ENCODE measurements at regions not wholly inside any gene's neighbourhood (a gene's known extent, or its start where the extent isn't known, plus 50 kb on each side); places are given as distances from the start of the nearest gene placed in this dataset.
"Not testable (repeated sequence)": the region's sequence is repeated elsewhere in the genome, so short reads cannot be mapped to it uniquely, and the experiment has no call there.

DNA sequence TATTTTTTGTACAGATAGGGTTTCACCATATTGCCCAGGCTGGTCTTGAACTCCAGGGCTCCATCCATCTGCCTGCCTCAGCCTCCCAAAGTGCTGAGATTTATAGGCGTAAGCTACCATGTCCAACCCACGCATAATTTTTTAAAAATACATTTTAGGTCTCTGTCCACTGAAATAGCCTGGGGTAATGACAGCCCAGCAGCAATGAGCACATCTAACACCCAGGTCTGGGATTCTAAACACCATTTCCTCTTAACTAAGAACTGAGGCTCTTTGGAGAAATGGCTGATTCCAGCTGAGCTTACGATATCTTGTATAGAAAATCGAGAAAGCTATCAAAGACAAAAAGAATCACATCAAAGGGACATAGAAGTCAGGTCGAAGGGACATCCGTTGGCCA, 245.3 kb downstream of the PARN start:
- DNase-seq (ENCODE audit: low spot score): no peak

DNA sequence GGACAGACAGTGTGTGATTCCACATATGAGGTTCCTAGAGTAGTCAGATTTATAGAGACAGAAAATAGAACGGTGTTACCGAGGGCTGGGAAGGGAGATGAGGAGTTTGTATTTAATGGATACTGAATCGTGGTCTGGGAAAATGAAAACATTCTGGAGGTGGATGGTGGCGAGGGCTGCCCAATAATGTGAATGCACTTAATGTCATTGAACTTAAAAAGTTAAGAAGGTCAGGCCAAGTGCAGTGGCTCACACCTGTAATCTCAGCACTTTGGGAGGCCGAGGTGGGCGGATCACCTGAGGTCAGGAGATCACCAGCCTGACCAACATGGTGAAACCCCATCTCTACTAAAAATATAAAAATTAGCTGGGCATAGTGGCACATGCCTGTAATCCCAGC, 246.2 kb downstream of the PARN start:
- not testable (repeated sequence) for DNase-seq (ENCODE audit: low spot score)

DNA sequence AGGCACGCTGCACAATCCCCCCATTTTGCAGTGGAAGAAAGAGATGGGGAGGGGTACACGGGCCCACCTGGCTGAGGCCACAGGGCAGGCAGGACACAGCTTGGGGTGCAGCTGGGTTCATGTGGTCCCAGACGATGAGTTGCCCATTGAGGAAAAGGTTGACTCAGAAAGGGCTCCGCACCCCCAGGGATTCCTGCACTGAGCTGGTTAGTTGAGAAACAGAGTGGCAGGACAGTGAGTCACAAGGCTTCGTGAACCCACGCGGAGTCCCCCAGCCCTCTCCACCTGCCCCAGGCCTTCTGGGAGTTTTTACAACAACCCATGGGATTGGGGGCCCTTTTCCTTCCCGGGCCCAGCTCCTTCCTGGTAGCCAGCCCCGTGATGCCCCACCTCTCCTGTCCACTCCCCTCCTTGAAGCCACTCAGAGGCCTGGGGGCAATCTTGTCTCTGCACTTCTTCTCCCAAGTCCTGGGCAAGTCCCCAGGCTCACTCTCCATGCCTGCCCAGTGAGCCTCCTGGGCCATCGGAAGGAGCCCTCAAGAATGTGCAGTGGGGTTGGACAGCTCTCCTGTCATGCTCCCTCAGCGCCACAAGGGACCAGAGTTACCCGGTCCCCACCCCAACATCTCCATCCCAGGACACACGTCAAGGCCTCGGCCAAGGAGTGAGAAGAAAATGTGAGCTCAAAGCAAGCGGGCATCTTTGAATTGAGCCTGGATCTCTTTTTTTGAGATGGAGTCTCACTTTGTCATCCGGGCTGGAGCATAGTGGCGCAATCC, 251.2 kb downstream of the PARN start:
- DNase-seq (ENCODE audit: low spot score): no peak

DNA sequence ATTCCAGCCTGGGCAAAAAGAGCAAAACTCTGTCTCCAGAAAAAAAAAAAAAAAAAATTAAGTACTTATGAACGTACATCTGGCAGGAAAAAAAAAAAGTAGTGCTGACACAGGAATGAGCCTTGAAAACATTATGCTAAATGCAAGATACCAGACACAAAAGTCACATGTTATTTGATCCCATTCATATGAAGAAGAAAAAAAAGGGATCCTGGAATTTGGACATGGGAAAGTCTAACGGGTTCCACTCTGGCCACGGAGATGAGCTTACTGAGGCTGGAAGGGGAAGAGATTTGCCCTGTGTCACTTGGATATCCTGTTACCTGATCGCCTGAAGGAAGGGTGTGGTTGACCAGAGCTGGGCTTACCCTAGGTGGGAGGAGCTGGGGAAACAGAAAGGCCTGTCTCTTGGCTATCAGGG, 251.9 kb downstream of the PARN start:
- DNase-seq (ENCODE audit: low spot score): no peak

DNA sequence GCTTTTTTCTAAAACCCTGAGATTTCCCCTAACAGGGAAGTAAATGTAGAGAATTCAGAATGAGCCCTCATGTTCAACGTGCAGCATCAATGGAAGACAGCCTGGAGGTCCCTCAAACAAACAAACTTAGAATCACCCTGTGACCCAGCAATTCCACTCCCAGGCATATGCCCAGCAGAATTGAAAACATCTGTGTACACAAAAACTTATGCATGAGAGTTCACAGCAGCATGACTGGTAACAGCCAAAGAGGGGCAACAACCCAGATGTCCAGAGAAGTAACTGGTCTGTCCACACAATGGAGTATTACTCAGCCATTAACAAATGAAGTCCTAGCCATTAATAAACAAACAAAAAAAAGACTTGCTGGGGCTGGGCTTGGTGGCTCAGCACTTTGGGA, 252.7 kb downstream of the PARN start:
- DNase-seq (ENCODE audit: low spot score): no peak

DNA sequence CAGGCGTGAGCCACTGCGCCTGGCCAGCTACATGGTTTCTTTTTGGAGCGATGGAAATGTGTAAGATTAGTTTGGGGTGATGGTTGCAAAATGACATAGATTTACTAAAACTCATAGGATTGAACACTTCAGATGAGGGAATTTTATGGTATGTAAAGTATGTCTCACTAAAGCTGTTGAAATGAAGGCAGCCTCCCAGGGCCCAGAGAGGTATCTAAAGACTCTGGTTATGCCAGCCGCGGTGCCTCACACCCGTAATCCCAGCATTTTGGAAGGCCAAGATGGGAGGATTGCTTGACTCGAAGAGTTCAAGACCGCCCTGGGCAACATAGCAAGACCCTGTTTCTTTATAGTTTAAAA, 254.9 kb downstream of the PARN start:
- no peak for DNase-seq (ENCODE audit: low spot score)

DNA sequence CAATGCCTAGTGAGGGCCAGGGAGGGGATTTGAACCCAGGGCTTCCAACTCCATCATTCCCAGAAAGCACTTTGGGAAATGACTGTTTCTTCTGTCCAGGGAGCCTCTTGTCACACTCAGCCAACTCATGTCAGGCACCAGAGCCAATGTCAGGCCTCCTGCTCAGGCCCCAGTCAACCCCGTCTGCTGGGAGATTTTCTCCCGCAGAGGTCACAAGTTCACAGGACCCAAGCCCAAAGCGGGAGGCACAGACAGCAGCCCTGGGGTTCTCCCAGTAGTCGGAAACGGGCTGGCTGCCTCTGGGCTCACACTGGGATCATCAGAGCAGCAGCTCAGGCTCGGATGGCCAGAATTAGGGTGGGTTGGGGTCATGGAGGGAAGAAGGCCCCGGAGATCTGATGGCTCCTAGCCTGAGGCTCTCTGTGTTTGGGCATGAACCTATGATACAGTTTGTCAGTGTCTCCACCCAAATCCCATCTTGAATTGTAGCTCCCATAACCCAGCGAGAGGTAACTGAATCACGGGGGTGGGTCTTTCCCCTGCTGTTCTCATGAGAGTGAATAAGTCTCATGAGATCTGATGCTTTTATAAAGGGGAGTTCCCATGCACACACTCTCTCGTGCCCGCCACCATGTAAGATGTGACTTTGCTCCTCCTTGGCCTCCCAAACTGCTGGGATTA, 255.5 kb downstream of the PARN start:
- no peak for DNase-seq (ENCODE audit: low spot score)

DNA sequence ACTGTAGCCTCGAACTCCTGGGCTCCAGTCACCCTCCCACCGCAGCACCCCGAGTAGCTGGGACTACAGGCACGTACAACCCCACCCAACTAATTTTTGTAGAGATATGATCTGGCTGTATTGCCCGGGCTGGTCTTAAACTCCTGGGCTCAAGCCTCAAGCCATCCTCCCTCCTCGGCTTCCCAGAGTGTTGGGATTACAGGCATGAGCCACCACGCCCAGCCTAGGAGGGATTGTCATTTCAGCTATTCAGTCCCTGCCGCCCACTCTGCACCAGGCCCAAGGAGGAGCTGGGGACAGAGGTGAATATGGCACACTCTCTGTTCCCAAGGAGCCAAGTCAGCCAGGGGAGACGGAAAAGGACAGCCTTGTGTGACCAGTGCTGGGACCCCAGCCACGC, 256.2 kb downstream of the PARN start:
- DNase-seq (ENCODE audit: low spot score): no peak

DNA sequence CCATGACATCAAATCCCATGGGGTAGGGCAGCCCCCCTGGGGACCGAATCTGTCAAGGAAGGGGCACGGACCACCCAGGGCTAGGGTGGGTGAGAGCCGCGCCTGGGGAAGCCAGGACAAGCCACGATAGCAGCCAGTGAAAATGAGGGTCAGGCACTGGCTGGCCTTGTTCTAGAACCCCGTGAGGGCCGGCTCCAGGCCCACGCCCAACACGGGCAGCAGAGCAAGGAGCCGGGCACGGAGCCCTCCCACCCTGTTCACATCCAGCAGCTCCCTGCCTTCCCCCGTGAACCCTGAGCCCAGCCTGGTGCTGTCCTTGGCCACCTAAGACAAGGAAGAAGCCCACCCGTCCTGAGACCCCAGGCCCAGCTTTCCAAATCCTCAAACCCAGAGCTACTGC, 256.7 kb downstream of the PARN start:
- no peak for DNase-seq (ENCODE audit: low spot score)

DNA sequence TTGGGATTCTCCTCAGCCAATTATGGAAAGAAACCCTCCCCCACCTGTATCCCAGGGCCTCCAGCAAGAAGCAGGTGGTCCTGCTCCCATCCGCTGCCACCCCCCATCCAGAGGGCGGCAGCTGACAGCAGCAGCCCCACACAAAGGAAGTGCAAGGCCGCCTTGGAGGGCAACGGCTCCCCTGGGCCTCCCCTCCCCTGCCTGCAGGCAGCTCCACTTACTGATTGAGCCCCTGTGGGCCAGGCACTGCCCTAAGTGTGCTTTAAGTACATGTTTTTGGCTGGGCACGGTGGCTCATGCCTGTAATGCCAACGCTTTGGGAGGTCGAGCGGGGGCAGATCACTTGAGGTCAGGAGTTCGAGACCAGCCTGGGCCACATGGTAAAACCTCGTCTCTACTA, 257.6 kb downstream of the PARN start:
- no peak for DNase-seq (ENCODE audit: low spot score)

DNA sequence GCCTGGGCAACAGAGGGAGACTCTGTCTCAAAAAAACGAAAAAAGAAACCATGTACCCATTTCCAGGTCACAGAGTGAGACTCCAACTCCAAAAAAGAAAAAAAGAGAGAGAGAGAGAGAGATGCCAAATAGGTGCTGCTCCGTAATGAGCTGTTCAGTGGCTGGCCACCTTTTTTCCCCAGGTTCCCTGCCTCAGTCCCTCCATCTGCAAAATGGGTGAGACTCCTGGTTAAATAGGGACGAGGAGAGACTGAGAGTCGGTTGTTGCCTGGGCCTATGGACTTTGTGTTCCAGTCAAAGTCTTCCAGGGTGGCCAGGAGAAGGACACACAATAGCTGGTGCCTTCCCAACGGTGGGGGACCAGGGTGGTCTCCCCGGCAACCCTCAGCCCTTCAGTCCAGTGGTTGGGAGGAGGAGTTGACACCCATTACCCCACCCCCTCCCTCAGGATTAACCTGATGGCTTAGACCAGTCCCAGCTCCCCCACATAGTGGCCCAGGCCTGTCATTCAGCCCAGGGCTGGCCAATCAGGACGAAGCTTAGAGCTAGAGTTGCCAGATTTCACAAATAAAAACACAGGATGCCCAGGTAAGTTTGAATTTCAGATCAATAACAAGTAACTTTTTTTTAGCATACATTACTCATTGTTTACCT, 258.2 kb downstream of the PARN start:
- no peak for DNase-seq (ENCODE audit: low spot score)

DNA sequence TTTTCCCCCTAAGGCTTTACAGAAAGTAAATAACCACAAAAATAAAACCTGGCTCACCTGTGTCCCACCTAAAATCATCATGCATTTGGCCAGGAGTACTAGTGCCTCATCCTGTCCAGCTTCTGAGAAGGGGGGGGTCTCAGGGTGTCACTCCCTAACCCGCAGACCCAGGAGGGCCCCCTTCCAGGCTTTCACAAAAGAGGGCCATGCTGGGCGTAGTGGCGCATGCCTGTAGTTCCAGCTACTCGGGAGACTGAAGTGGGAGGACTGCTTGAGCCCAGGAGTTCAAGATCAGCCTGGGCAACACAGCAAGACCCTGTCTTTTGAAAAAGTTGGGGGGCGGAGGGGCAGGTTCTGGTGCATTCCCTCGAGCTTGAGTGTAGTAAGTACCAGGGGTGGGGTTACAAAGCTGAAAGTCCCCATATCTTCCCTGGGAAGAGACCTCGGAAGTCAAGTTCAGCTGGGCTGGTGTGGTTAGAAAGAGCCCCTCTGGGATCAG, 259.3 kb downstream of the PARN start:
- no peak for DNase-seq (ENCODE audit: low spot score)

DNA sequence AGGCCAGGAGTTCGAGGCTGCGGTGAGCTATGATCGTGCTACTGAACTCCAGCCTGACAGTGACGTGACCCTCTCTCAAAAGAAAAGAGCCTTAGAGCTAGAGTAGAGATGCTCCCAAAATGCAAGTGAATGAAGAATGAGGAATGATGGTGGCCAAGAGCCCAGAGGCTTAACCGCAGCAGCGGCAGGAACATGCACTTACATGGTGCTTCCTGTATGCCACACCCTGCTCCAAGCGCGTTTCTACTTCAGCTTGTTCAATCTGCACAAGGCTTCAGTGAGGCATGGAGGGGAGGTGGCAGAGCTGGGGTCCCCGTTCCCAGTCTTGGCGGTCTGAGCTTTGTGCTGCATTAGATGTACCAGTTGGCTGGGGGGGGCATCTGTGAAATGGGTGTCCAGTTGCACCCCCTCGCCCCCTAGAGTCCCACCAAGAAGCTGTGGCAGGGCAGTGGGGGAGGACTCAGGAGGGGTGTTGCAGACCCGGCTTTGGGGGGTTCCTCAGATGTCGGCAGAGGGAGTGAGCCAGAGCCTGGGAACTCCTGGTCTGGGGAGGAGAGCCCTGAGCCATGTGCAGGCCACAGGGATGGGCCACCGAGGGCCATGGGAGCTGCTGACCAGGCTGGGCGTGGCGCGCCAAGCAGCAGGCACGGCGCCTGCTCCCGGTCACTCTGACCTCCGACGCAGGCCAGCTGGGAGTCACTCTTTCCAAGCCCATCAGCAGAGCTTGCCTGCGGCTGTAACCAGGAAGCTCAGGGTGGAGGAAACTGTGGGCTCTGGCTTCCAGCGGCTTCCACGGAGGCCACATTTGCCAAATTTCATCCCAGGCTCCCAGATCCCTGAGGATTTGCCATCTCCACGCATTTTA, 260.1 kb downstream of the PARN start:
- DNase-seq (ENCODE audit: low spot score): no peak

DNA sequence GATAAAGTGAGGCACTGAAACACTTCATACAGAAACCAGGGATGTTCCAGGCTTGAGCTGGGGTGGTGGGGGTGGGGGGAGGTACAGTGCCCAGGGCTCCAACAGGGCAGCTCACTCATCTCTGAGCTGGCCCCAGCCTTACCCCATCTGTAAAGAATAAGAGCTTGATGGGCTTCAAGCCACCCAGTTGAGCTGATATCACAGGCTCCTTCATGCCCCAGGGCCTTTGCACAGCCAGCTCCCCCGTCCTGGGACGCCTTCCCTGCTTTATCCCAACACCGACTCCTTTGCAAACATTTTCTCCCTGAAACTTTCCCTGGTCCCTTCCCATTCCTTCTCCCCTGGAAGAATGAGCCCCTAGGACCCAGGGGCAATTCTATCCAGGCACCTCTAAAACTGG, 261.7 kb downstream of the PARN start:
- no peak for DNase-seq (ENCODE audit: low spot score)

DNA sequence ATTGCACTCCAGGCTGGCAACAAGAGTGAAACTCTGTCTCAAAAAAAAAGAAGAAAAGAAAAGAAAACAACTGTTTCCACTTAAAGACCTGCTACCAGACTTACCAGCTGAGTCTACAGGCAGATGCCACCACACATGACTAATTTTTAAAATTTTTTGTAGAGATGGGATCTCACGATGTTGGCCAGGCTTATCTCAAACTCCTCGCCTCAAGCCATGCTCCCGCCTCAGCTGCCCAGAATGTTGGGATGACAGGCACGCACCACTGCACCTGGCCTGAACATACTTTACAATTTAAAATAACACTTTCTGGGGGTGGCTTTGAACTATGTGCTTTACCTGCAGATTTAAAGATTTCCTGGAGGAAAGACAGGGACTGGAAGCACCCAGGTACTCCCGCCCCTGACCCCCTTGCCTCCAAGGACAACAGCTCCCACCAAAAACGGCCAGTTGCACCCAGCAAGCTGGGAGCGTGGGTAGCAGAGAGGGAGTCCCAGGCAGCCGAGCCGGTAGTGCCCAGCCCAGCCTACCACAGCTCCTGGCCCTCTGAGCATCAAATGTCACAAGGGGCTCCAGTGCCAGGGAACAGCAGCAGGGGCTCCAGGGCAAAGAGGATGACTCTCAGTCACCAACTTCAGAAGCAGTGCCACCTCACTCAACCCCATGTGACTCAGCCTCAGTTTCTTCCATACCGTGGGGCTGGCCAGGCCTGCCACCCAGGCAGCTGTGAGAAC, 262.9 kb downstream of the PARN start:
- DNase-seq (ENCODE audit: low spot score): no peak

DNA sequence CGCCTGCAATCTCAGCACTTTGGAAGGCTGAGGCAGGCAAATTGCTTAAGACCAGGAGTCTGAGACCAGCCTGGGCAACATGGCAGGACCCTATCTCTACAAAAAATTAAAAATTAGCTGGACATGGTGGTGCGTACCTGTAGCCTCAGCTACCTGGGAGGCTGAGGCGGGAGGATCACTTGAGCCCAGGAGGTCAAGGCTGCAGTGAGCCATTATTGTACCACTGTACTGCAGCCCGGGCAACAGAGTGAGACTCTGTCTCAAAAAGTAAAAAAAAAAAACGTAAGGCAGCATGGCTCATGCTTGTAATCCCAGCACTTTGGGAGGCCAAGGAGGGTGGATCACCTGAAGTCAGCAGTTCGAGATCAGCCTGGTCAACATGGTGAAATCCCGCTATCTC, 263.6 kb downstream of the PARN start:
- DNase-seq (ENCODE audit: low spot score): no peak

DNA sequence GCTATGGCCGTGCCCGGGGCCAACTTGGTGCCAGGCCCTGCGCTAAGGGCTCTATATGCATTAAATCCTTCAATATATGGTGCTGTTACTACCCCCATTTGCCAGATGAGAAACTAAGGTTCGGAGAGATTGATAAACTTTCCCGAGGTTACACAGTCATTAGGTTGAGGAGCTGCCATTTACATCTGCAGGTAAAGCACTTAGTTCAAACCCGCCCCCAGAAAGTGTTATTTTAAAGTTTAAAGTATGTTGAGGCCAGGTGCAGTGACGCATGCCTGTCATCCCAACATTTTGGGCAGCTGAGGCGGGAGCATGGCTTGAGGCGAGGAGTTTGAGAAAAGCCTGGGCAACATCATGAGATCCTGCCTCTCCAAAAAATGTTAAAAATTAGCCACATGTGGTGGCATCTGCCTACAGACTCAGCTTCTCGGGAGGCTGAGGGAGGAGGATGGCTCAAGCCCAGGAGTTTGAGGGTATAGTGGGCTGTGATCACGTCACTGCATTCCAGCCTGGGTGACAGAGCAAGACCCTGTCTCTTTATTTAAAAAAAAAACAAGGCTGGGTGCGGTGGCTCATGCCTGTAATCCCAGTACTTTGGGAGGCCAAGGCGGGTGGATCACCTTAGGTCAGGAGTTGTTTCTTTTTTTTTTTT, 264.7 kb downstream of the PARN start:
- no peak for DNase-seq (ENCODE audit: low spot score)

DNA sequence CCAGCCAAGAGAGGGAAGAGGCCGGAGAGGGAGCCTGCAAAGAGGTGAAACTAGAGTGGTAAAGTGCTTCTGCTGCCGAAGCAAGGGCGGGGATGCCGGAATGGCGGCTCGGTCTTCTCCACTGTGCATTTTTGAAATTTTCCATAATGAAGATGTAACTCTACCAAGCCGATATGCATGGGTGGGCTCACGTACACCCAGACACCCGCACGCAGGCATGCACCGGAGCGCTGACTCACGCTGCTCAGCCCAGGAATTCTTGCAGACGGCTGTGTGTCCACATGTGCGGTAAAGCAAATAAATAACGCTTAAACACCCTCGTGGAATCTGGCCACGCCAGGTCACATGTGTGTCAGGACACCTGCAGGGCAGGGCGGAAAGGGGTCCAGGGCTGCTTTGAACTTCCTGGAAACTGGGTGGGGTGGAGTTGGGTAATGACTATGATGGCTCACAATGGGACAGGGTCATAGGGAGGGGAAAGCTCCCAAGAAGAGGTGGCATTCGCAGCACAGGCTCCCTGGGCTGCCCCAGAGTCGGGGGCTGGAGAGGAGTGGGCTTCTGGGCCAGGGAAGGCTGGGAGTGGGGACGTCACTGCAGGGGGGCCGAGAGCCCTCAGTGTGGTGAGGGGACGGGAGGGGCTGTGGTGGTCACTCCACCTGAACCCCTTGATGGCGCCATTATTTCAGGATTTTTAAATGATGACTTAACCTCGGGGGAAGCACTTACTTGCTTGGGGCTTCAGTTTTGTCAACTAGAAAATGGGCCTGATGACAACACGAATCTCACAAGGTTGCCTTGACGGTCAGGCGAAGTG, 265.5 kb downstream of the PARN start:
- peak; percentile 61 for DNase-seq (ENCODE audit: low spot score)

DNA sequence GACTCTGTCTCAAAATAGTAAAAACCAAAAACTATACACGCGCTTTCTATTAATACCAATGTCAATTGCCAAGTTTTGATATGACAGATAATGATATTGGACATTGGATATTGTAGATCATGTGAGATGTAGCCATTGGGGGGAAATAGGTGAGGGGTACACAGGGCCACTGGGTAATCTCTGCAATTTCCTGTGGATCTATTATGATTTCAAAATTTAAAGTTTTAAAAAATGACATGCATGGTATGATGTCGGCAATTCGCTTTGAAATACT, 266.0 kb downstream of the PARN start:
- no peak for DNase-seq (ENCODE audit: low spot score)

DNA sequence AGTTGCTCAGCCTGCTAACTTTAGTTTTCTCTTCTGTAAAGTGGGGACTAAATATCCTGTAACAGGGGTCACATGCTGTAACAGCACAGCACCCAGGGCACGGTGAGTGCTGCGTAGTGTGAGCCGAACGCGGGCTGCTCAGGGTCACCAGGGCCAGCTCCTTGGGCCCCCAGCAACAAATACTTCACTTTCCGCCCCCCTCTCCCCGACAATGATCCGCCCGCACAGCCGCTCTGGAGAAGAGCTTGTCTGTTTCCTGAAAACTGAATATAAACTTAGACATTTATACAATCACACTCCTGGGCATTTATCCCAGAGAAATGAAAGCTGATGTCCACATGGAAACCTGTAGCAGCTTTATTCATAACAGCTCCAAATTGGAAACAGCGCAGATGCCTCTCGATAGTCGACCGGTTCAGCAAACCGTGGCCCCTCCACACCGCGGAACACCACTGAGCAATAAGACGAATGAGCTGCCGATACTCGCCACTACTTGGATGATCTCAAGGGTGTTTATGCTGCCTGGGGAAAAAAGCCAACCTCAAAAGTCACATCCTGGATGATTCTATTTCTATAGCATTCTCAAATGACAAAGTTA, 267.2 kb downstream of the PARN start:
- no peak for DNase-seq (ENCODE audit: low spot score)

All from HuH-7 (cell line).